ENCODE measurements at regions not wholly inside any gene's neighbourhood (a gene's known extent, or its start where the extent isn't known, plus 50 kb on each side); places are given as distances from the start of the nearest gene placed in this dataset.
A peak's percentile ranks its signal among the peaks of the same experiment; 100 is the strongest.

DNA sequence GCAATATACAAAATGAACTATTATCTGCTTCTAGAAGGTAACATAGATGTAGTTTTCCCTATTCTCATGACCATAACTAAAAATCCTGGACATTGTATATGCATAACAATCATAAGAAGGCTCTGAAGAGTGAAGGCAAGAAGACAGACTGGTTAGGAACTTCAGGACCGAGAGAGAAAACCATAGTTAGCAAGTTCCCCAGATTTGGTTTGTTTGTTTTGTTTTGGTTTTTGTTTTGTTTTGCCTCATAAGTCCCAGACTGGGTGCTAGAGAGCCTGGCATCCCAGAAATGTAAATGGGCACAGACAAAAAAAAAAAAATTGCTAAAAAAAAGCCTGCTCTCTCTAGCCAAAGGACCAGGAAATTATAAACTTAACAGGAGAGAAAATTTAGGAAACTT is 192.2 kb upstream of the FBXO11 start:
- TF ChIP-seq, protein P1, sequence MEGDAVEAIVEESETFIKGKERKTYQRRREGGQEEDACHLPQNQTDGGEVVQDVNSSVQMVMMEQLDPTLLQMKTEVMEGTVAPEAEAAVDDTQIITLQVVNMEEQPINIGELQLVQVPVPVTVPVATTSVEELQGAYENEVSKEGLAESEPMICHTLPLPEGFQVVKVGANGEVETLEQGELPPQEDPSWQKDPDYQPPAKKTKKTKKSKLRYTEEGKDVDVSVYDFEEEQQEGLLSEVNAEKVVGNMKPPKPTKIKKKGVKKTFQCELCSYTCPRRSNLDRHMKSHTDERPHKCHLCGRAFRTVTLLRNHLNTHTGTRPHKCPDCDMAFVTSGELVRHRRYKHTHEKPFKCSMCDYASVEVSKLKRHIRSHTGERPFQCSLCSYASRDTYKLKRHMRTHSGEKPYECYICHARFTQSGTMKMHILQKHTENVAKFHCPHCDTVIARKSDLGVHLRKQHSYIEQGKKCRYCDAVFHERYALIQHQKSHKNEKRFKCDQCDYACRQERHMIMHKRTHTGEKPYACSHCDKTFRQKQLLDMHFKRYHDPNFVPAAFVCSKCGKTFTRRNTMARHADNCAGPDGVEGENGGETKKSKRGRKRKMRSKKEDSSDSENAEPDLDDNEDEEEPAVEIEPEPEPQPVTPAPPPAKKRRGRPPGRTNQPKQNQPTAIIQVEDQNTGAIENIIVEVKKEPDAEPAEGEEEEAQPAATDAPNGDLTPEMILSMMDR (IDR thresholded peaks at IDR 0.05), result no peak
- ATAC-seq (no peak), DNase-seq (no peak)
- Histone ChIP-seq H3K27me3 (ENCODE audit: control insufficient read depth, insufficient read depth, low read length) (peaks cover 5% of the 10 kb centered on the region), H3K9me3 (ENCODE audit: control insufficient read depth, insufficient read depth, low read length) (no peaks in the 10 kb centered on the region), H3K4me1 (ENCODE audit: control insufficient read depth, insufficient read depth, low read length) (no peaks in the 10 kb centered on the region), H3K4me3 (ENCODE audit: low read length) (no peak overlapping the region), H3K27ac (ENCODE audit: low read length) (no peak overlapping the region), H3K36me3 (ENCODE audit: control insufficient read depth, insufficient read depth, low read length) (no peaks in the 10 kb centered on the region)
- Mint-ChIP-seq H3K36me3 (peaks cover 8% of the 10 kb centered on the region), H3K4me3 (no peak overlapping the region), H3K27me3 (ENCODE audit: low read depth in 2 of 2) (peaks cover 20 to 68% of the 10 kb centered on the region in 2 donors), H3K9me3 (peaks cover 0 to 3% of the 10 kb centered on the region in 2 donors), H3K27ac (no peak overlapping the region), H3K4me1 (no peaks in the 10 kb centered on the region)
- intact Hi-C loops (cut with micrococcal nuclease), result no loop called here
- 67% methylated on average over 1 of the region's 1 CpG for WGBS (ENCODE audit: insufficient coverage)

DNA sequence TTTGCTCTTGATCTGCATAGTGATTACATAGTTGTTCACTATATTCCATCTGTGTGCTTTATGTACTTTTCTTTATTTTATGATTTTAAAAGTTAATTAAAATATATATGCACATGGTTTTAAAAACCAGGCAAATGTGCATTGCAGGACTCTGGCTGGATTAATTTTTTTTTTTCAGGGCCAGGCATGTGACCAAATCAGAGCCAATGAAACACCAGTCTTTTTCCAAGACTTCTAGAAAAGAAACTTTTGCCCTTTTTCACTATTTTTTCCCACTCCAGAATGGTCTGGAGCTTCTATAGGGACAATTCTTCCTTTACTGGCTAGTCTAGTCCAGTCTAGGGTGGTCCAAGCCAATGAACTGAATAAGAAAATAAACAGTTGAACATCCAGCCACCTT is 198.1 kb upstream of the FBXO11 start:
- no peak overlapping the region for H3K4me3 ChIP-seq (ENCODE audit: low read length)
- Mint-ChIP-seq H3K27me3 (ENCODE audit: low read depth in 2 of 2) (peaks cover 7 to 35% of the 10 kb centered on the region in 2 donors), H3K9me3 (peaks cover 0 to 1% of the 10 kb centered on the region in 2 donors), H3K4me3 (no peak overlapping the region), H3K36me3 (peaks cover 5% of the 10 kb centered on the region), H3K4me1 (peaks cover 9 to 12% of the 10 kb centered on the region in 2 donors), H3K27ac (no peak overlapping the region)
- peaks cover 10% of the 10 kb centered on the region for H3K4me1 ChIP-seq (ENCODE audit: control insufficient read depth, insufficient read depth, low read length)
- intact Hi-C loops (cut with micrococcal nuclease), result no loop called here
- DNase-seq (no peak), ATAC-seq (no peak)
- TF ChIP-seq, protein P1 (IDR thresholded peaks at IDR 0.05), result no peak
- H3K27me3 ChIP-seq (ENCODE audit: control insufficient read depth, insufficient read depth, low read length), result peaks cover 2% of the 10 kb centered on the region
- H3K36me3 ChIP-seq (ENCODE audit: control insufficient read depth, insufficient read depth, low read length), result no peaks in the 10 kb centered on the region
- no peak overlapping the region for H3K27ac ChIP-seq (ENCODE audit: low read length)
- no peaks in the 10 kb centered on the region for H3K9me3 ChIP-seq (ENCODE audit: control insufficient read depth, insufficient read depth, low read length)

DNA sequence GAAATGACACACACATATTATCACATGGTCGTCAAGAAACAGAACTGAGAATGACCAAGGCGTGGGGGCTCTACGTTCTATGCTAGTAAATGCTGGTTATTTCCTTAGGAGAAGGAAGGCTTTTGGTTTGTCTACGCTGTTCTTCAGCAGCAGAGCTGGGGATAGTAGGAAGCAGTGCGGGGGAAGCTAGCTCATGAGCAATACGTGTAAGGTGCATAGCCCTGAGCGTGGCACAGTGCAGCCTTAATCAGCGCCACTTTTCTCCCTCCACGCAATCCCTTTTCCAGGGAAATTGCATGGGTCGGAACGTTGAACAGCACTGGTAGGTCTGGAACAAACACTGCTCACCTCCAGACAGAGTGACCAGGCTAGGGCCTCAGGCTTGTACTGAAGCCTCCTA is 199.6 kb upstream of the FBXO11 start:
- H3K27me3 Mint-ChIP-seq (ENCODE audit: low read depth in 2 of 2), result peaks cover 3 to 21% of the 10 kb centered on the region in 2 donors
- Histone ChIP-seq H3K9me3 (ENCODE audit: control insufficient read depth, insufficient read depth, low read length) (no peaks in the 10 kb centered on the region), H3K4me1 (ENCODE audit: control insufficient read depth, insufficient read depth, low read length) (peaks cover 10% of the 10 kb centered on the region), H3K4me3 (ENCODE audit: low read length) (no peak overlapping the region), H3K27me3 (ENCODE audit: control insufficient read depth, insufficient read depth, low read length) (no peaks in the 10 kb centered on the region), H3K27ac (ENCODE audit: low read length) (no peak overlapping the region), H3K36me3 (ENCODE audit: control insufficient read depth, insufficient read depth, low read length) (no peaks in the 10 kb centered on the region)
- no peaks in the 10 kb centered on the region for H3K9me3 Mint-ChIP-seq
- H3K27ac Mint-ChIP-seq, result peak overlapping the region in 1 of 2 donors; percentile 24
- H3K4me3 Mint-ChIP-seq, result no peak overlapping the region
- H3K4me1 Mint-ChIP-seq, result peaks cover 9 to 13% of the 10 kb centered on the region in 2 donors
- TF ChIP-seq, protein P1 (IDR thresholded peaks at IDR 0.05), result no peak
- H3K36me3 Mint-ChIP-seq, result no peaks in the 10 kb centered on the region
- intact Hi-C loops (cut with micrococcal nuclease), result loop anchor here (1.0 to 2.0 kb wide), 2 partner anchors 199 to 249 kb away; partner anchors contain the start of gene FBXO11
- ATAC-seq (no peak), DNase-seq (no peak)
- 89% methylated on average over 11 of the region's 11 CpGs for WGBS (ENCODE audit: insufficient coverage)

DNA sequence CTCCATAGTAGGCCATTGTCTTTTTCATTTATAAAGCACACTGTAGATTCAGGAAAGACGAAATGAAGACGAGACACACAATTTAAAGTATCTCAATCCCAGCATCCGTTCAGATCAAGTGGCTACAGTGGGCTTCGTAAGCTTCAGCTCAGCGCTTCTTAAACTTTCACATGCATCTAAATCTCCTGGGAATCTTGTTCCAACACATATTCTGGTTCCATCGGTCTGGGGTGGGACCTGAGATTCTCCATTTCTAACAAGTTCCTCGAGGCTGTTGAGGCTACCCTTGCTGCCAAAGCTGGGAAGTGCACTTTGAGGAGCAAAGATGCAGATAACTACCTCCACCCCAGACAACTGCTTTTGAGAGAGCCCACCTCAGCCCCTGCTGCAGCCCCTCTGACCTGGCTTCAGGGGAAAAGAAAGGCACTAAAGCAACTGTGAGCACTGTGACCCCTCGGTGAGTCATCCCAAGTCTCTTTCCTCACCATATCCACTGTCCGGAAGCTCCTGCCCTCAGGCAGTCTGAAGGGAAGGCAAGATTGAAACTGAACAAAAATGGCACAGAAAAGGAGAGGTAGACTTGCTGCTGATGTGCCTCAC is 201.1 kb upstream of the FBXO11 start:
- Mint-ChIP-seq H3K4me1 (peaks cover 18 to 19% of the 10 kb centered on the region in 2 donors), H3K4me3 (no peak overlapping the region), H3K27me3 (ENCODE audit: low read depth in 2 of 2) (peaks cover 2 to 6% of the 10 kb centered on the region in 2 donors), H3K27ac (no peak overlapping the region), H3K9me3 (no peaks in the 10 kb centered on the region), H3K36me3 (no peaks in the 10 kb centered on the region)
- intact Hi-C loops (cut with micrococcal nuclease), result loop anchor here (2.0 kb wide), 1 partner anchor 201 kb away; the partner anchor contains the start of gene FBXO11
- no peak for ATAC-seq
- 80% methylated on average over 9 of the region's 9 CpGs for WGBS (ENCODE audit: insufficient coverage)
- H3K4me3 ChIP-seq (ENCODE audit: low read length), result no peak overlapping the region
- no peak overlapping the region for H3K27ac ChIP-seq (ENCODE audit: low read length)
- H3K27me3 ChIP-seq (ENCODE audit: control insufficient read depth, insufficient read depth, low read length), result no peaks in the 10 kb centered on the region
- no peak for DNase-seq
- H3K36me3 ChIP-seq (ENCODE audit: control insufficient read depth, insufficient read depth, low read length), result no peaks in the 10 kb centered on the region
- TF ChIP-seq, protein P1 (IDR thresholded peaks at IDR 0.05), result no peak
- H3K9me3 ChIP-seq (ENCODE audit: control insufficient read depth, insufficient read depth, low read length), result no peaks in the 10 kb centered on the region
- peaks cover 18% of the 10 kb centered on the region for H3K4me1 ChIP-seq (ENCODE audit: control insufficient read depth, insufficient read depth, low read length)

Data from natural killer cell (primary cell).